Large intestine (tissue), 3 donors: ENCODE measurements at regions not wholly inside any gene's neighbourhood (a gene's known extent, or its start where the extent isn't known, plus 50 kb on each side); places are given as distances from the start of the nearest gene placed in this dataset.

Experiments
- DNase-seq, 2 donors: peaks; one replicate each; pipeline versions ENCODE4 v3.0.0 to v3.0.0-alpha.2; 2013
- H3K27ac ChIP-seq: one replicate; pipeline ENCODE4 v1.5.1; 2013; ENCODE audit warnings: low read length
- H3K27me3 ChIP-seq: 2 replicates; pipeline ENCODE4 v1.6.1; 2013; ENCODE audit warnings: low read length; ENCODE audit not compliant: control insufficient read depth, insufficient read depth
- H3K36me3 ChIP-seq: 2 replicates; pipeline ENCODE4 v1.6.1; 2013; ENCODE audit warnings: low read length; ENCODE audit not compliant: control insufficient read depth, insufficient read depth
- H3K4me1 ChIP-seq: one replicate; pipeline ENCODE4 v1.6.1; 2013; ENCODE audit warnings: low read length; ENCODE audit not compliant: control insufficient read depth, insufficient read depth
- H3K4me3 ChIP-seq: one replicate; pipeline ENCODE4 v1.5.1; 2013; ENCODE audit warnings: low read length
- H3K9me3 ChIP-seq: one replicate; pipeline ENCODE4 v1.6.1; 2013; ENCODE audit warnings: mild to moderate bottlenecking, low read depth, low read length, moderate library complexity; ENCODE audit not compliant: control insufficient read depth
- WGBS: methylation state at CpG from one replicate; pipeline ENCODE4 v1.1.5; 2013; ENCODE audit warnings: low lambda C conversion rate; ENCODE audit not compliant: insufficient coverage; 5-methylcytosine and 5-hydroxymethylcytosine counted together

DNA sequence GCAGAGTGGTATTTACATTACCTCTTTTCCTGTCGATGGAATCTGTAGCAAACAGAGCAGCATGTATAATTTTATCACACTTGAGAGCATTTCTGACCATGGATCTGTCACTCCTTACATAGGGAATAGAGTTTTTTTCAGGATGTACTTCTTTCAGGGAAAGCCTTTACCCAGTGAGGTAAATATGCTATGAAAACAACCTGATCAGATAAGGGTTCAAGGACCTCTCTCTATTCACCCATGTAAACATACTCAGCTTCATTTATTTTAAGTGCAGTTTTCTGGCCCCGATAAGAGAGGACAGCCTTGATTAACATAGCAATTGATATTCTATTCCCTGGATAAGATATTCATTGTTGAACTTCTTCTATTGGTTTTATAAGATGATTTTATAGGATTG is 87.3 kb upstream of the ESX1 start:
- no peak overlapping the region for H3K27ac ChIP-seq
- no peaks in the 10 kb centered on the region for H3K4me1 ChIP-seq
- no peak for DNase-seq
- no peak overlapping the region for H3K4me3 ChIP-seq
- no peaks in the 10 kb centered on the region for H3K36me3 ChIP-seq
- no CpG with 5 or more reads among the region's 2 CpGs for WGBS
- no peaks in the 10 kb centered on the region for H3K9me3 ChIP-seq
- H3K27me3 ChIP-seq = no peaks in the 10 kb centered on the region

- whole genome bisulfite sequencing = no CpG with 5 or more reads among the region's 3 CpGs
Measured at GRCh38 chrX:104335756-104336155, 81.0 kb upstream of the ESX1 start.

DNA sequence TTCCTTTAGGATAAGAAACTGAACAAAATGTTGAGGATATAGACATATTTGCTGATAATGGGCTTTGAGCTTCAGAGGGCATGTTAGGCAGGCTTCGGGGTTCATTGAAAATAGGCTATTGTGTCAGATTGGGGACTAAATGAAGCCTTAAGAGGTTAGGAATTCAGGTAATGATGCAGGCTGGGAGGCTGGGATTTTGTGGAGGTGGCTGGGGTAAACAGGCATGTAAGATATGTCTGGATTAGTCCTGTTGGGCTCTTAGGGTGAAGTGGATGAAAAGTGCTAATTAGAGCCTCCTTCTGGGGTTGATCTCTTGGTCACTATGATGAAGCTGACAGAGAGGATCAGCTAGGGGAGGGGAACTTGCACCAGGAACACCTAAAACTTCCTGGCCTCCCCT is 80.2 kb upstream of the ESX1 start:
- no CpG with 5 or more reads among the region's 1 CpG for WGBS
- DNase-seq = no peak
- Histone ChIP-seq H3K9me3 (no peaks in the 10 kb centered on the region), H3K27me3 (no peaks in the 10 kb centered on the region), H3K4me3 (no peak overlapping the region), H3K36me3 (no peaks in the 10 kb centered on the region), H3K4me1 (no peaks in the 10 kb centered on the region), H3K27ac (no peak overlapping the region)

More at GRCh38 chrX:104335756-104336155, 81.0 kb upstream of the ESX1 start:
- Histone ChIP-seq H3K4me3 (no peak overlapping the region), H3K27ac (no peak overlapping the region), H3K4me1 (no peaks in the 10 kb centered on the region), H3K9me3 (no peaks in the 10 kb centered on the region), H3K36me3 (no peaks in the 10 kb centered on the region), H3K27me3 (no peaks in the 10 kb centered on the region)
- no peak for DNase-seq

DNA sequence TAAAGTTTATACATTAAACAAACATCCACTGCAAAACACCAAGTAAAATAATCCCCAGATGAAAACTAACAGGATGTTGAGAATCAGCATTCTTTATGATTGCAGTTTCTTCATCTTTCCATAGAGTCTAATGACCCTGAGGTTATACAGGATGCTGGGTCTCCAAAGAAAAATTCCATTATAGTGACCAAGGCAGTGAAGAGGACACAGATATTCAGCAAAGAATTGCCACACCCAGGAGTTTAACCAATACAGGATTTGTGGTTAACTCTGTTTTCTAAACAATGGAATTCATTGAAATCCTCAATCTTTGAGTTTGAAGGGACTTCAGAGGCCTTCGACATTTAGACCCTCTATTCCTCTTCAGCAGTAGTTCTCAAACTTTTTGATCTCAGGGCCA is 76.2 kb upstream of the ESX1 start:
- H3K36me3 ChIP-seq = no peaks in the 10 kb centered on the region
- no CpG with 5 or more reads among the region's 1 CpG for WGBS

GRCh38 chrX:104329731-104330130 is 75.0 kb upstream of the ESX1 start:
- H3K27ac ChIP-seq = no peak overlapping the region
- H3K4me3 ChIP-seq = no peak overlapping the region
- no peaks in the 10 kb centered on the region for H3K27me3 ChIP-seq
- no peaks in the 10 kb centered on the region for H3K4me1 ChIP-seq
- no CpG with 5 or more reads among the region's 7 CpGs for WGBS
- no peaks in the 10 kb centered on the region for H3K36me3 ChIP-seq
- no peaks in the 10 kb centered on the region for H3K9me3 ChIP-seq
- no peak for DNase-seq

More for the DNA sequence above, 76.2 kb upstream of the ESX1 start:
- no peaks in the 10 kb centered on the region for H3K4me1 ChIP-seq
- no peak overlapping the region for H3K27ac ChIP-seq
- no peaks in the 10 kb centered on the region for H3K9me3 ChIP-seq
- H3K27me3 ChIP-seq = no peaks in the 10 kb centered on the region
- no peak overlapping the region for H3K4me3 ChIP-seq
- no peak for DNase-seq

GRCh38 chrX:104325213-104325585 is 70.5 kb upstream of the ESX1 start:
- no peaks in the 10 kb centered on the region for H3K36me3 ChIP-seq
- WGBS = 86% methylated on average over 2 of the region's 3 CpGs
- no peaks in the 10 kb centered on the region for H3K27me3 ChIP-seq
- DNase-seq = no peak
- H3K4me1 ChIP-seq = no peaks in the 10 kb centered on the region
- H3K27ac ChIP-seq = no peak overlapping the region
- H3K9me3 ChIP-seq = no peaks in the 10 kb centered on the region
- no peak overlapping the region for H3K4me3 ChIP-seq

- no peaks in the 10 kb centered on the region for H3K9me3 ChIP-seq
- no peaks in the 10 kb centered on the region for H3K27me3 ChIP-seq
- H3K36me3 ChIP-seq = no peaks in the 10 kb centered on the region
- no CpG with 5 or more reads among the region's 6 CpGs for WGBS
- H3K27ac ChIP-seq = no peak overlapping the region
- no peak overlapping the region for H3K4me3 ChIP-seq
- no peaks in the 10 kb centered on the region for H3K4me1 ChIP-seq
- DNase-seq = no peak
Measured at GRCh38 chrX:104324461-104325212, 69.9 kb upstream of the ESX1 start.

DNA sequence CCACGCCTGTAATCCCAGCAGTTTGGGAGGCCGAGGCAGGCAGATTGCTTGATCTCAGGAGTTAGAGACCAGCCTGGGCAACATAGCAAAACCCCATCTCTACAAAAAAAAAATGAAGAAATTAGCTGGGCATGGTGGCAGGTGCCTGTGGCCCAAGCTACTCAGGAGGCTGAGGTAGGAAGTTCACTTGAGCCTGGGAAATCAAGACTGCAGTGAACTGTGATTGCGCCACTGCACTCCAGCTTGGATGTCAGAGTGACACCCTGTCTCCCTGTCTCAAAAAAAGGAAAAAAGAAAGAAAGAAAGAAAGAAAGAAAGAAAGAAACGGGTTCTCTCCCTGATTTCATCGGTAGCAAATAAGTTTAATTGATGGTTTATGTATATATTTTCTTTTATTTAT is 64.6 kb upstream of the ESX1 start:
- no peak overlapping the region for H3K27ac ChIP-seq
- peak in 1 of 2 donors; percentile 2 for DNase-seq
- WGBS = no CpG with 5 or more reads among the region's 5 CpGs

DNA sequence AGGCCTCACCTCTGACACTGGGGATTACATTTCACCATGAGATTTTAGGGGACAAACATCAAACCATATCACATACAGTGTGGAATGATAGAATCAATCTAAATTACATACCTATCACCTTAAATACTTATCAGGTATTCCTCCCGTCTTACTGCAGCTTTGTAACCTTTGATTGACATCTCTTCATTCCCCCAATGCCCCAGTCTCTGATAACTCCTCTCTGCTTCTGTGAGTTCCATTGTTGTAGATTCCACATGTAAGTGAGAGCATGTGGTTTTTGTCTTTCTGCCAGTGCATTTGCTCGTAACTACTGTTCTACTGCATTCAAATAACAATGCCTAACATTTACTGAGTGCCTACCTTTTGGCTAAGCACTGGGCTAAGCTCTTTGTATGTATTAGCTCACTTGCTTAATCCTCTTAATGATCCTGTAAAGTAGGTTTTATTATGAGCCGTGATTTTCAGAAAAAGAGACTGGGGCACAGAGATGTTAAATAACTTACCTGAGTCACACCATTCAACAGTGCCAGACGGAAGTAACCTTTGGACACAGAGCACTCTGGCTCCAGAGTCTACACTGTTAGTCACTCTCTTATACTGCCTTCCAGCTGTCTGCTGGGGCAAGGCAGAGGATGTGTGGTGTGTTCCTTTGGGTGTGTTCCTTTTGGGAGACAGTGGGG is 63.7 kb upstream of the ESX1 start:
- H3K27ac ChIP-seq = peak overlapping the region; percentile 54
- no CpG with 5 or more reads among the region's 4 CpGs for WGBS
- H3K27me3 ChIP-seq = no peaks in the 10 kb centered on the region
- DNase-seq = peak; percentile 58 to 84
- no peaks in the 10 kb centered on the region for H3K4me1 ChIP-seq
- H3K4me3 ChIP-seq = no peak overlapping the region
- no peaks in the 10 kb centered on the region for H3K9me3 ChIP-seq
- no peaks in the 10 kb centered on the region for H3K36me3 ChIP-seq

More for the DNA sequence above, 64.6 kb upstream of the ESX1 start:
- no peak overlapping the region for H3K4me3 ChIP-seq
- no peaks in the 10 kb centered on the region for H3K4me1 ChIP-seq
- H3K36me3 ChIP-seq = no peaks in the 10 kb centered on the region
- H3K9me3 ChIP-seq = no peaks in the 10 kb centered on the region
- H3K27me3 ChIP-seq = no peaks in the 10 kb centered on the region

DNA sequence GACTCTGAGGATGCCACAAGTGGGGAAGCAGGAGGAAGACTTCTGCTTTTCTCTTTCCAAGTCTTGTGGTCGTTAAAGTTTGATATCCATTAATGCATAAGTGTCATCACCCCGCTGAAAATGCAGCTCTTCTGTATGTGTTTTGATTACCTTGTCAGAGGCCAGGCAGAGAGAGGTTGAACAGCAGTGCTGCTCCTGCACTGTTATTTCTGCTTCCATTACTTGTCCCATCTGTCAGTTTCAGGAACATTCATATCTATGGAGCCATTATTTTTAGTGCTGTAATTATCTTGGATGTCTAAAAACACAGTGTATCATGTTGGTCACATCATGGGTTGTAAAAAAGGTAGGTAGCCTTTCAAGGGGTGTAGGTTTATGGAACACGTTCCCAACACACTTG is 62.0 kb upstream of the ESX1 start:
- no peaks in the 10 kb centered on the region for H3K27me3 ChIP-seq
- H3K27ac ChIP-seq = no peak overlapping the region
- no peak for DNase-seq
- H3K4me3 ChIP-seq = no peak overlapping the region
- H3K36me3 ChIP-seq = no peaks in the 10 kb centered on the region
- H3K9me3 ChIP-seq = no peaks in the 10 kb centered on the region
- no peaks in the 10 kb centered on the region for H3K4me1 ChIP-seq
- no CpG with 5 or more reads among the region's 3 CpGs for WGBS

- Histone ChIP-seq H3K9me3 (no peaks in the 10 kb centered on the region), H3K36me3 (no peaks in the 10 kb centered on the region), H3K4me3 (no peak overlapping the region), H3K27me3 (no peaks in the 10 kb centered on the region), H3K4me1 (no peaks in the 10 kb centered on the region), H3K27ac (no peak overlapping the region)
- DNase-seq = no peak
- WGBS = no CpG with 5 or more reads among the region's 3 CpGs
Measured at GRCh38 chrX:104315555-104315954, 60.8 kb upstream of the ESX1 start.
